Fibroblast of peridontal ligament (primary cell): ENCODE measurements at regions not wholly inside any gene's neighbourhood (a gene's known extent, or its start where the extent isn't known, plus 50 kb on each side); places are given as distances from the start of the nearest gene placed in this dataset.

Source experiments
- DNase-seq: peaks from one replicate; pipeline ENCODE4 v3.0.0-alpha.2; 2010; ENCODE audit errors: extremely low read depth

GRCh38 chr20:3309226-3309625, 70.2 kb upstream of the SLC4A11 start:
- no peak for DNase-seq

- no peak for DNase-seq
Observed at GRCh38 chr20:3307725-3308124, 68.7 kb upstream of the SLC4A11 start.

GRCh38 chr20:3307078-3307477, 68.1 kb upstream of the SLC4A11 start:
- no peak for DNase-seq

- DNase-seq, result no peak
Observed at GRCh38 chr20:3306068-3306467, 67.1 kb upstream of the SLC4A11 start.

- peak; percentile 15 for DNase-seq
Observed at GRCh38 chr20:3304456-3304855, 65.5 kb upstream of the SLC4A11 start.

- no peak for DNase-seq
Observed at GRCh38 chr20:3297079-3297378, 58.0 kb upstream of the SLC4A11 start.

GRCh38 chr20:3296261-3297078, 57.5 kb upstream of the SLC4A11 start:
- no peak for DNase-seq
